Trophoblast cell (in vitro differentiated cells and primary cell): ENCODE measurements at regions not wholly inside any gene's neighbourhood (a gene's known extent, or its start where the extent isn't known, plus 50 kb on each side); places are given as distances from the start of the nearest gene placed in this dataset.

Experiments used
- DNase-seq, 2 donors: peaks; one replicate each; pipeline ENCODE4 v3.0.0-alpha.2; 2016
- H2AFZ ChIP-seq: 2 replicates; pipeline ENCODE4 v1.6.1; 2013; ENCODE audit warnings: low read length, moderate library complexity, mild to moderate bottlenecking; ENCODE audit not compliant: insufficient read depth, poor library complexity
- H2AK5ac ChIP-seq: 2 replicates; pipeline ENCODE4 v1.6.1; 2013; ENCODE audit warnings: mild to moderate bottlenecking, low read length
- H2BK120ac ChIP-seq: 2 replicates; pipeline ENCODE4 v1.6.1; 2013; ENCODE audit warnings: low read length, mild to moderate bottlenecking, moderate library complexity; ENCODE audit not compliant: insufficient read depth, poor library complexity
- H2BK12ac ChIP-seq: 2 replicates; pipeline ENCODE4 v1.6.1; 2013; ENCODE audit warnings: mild to moderate bottlenecking, low read length, moderate library complexity
- H2BK5ac ChIP-seq: 2 replicates; pipeline ENCODE4 v1.6.1; 2013; ENCODE audit warnings: low read length, low read depth, moderate library complexity, mild to moderate bottlenecking; ENCODE audit not compliant: poor library complexity
- H3K14ac ChIP-seq: 2 replicates; pipeline ENCODE4 v1.6.1; 2013; ENCODE audit warnings: mild to moderate bottlenecking, low read length
- H3K18ac ChIP-seq: 2 replicates; pipeline ENCODE4 v1.6.1; 2013; ENCODE audit warnings: mild to moderate bottlenecking, low read length
- H3K23ac ChIP-seq: 2 replicates; pipeline ENCODE4 v1.6.1; 2013; ENCODE audit warnings: low read length
- H3K27ac ChIP-seq: 2 replicates; pipeline ENCODE4 v1.5.1; 2013; ENCODE audit warnings: low read depth, mild to moderate bottlenecking, inconsistent platforms, low read length, moderate library complexity
- H3K27me3 ChIP-seq: 2 replicates; pipeline ENCODE4 v1.6.1; 2013; ENCODE audit warnings: inconsistent platforms, mild to moderate bottlenecking, low read length, moderate library complexity; ENCODE audit not compliant: insufficient read depth
- H3K36me3 ChIP-seq, 2 experiments: 1 replicate in 1 of 2; 2 replicates in 1 of 2; pipeline ENCODE4 v1.6.1; 2013; ENCODE audit warnings: low read length in 2 of 2, mild to moderate bottlenecking in 2 of 2, moderate library complexity in 1 of 2; ENCODE audit not compliant: insufficient read depth in 2 of 2, control insufficient read depth in 1 of 2
- H3K4ac ChIP-seq: 2 replicates; pipeline ENCODE4 v1.6.1; 2013; ENCODE audit warnings: low read depth, mild to moderate bottlenecking, low read length, moderate library complexity
- H3K4me1 ChIP-seq, 2 experiments: 1 replicate in 1 of 2; 2 replicates in 1 of 2; pipeline ENCODE4 v1.6.1; 2013; ENCODE audit warnings: low read length in 2 of 2, mild to moderate bottlenecking in 2 of 2, moderate library complexity in 1 of 2; ENCODE audit not compliant: insufficient read depth in 2 of 2, control insufficient read depth in 1 of 2
- H3K4me2 ChIP-seq: 2 replicates; pipeline ENCODE4 v1.6.1; 2013; ENCODE audit warnings: inconsistent platforms, mild to moderate bottlenecking, low read length, moderate library complexity
- H3K4me3 ChIP-seq: 2 replicates; pipeline ENCODE4 v1.5.1; 2013; ENCODE audit warnings: mild to moderate bottlenecking, low read depth, low read length, inconsistent platforms
- H3K79me1 ChIP-seq: one replicate; pipeline ENCODE4 v1.6.1; 2013; ENCODE audit warnings: low read length
- H3K79me2 ChIP-seq: 2 replicates; pipeline ENCODE4 v1.6.1; 2013; ENCODE audit warnings: low read length, mild to moderate bottlenecking; ENCODE audit not compliant: control insufficient read depth, insufficient read depth, poor library complexity
- H3K9ac ChIP-seq: 2 replicates; pipeline ENCODE4 v1.6.1; 2013; ENCODE audit warnings: mild to moderate bottlenecking, low read length
- H3K9me3 ChIP-seq: 2 replicates; pipeline ENCODE4 v1.6.1; 2013; ENCODE audit warnings: low read depth, mild to moderate bottlenecking, control low read depth, inconsistent platforms, low read length; ENCODE audit not compliant: insufficient read depth
- H4K12ac ChIP-seq: 2 replicates; pipeline ENCODE4 v1.6.1; 2013; ENCODE audit warnings: low read depth, mild to moderate bottlenecking, low read length, moderate library complexity
- H4K8ac ChIP-seq: 2 replicates; pipeline ENCODE4 v1.6.1; 2013; ENCODE audit warnings: low read depth, mild to moderate bottlenecking, low read length, moderate library complexity
- H4K91ac ChIP-seq: one replicate; pipeline ENCODE4 v1.6.1; 2013; ENCODE audit warnings: low read depth, mild to moderate bottlenecking, low read length, moderate library complexity
- WGBS: extraction: QIAGEN DNeasy Blood & Tissue Kit; methylation state at CpG from one replicate; pipeline ENCODE4 v1.1.7; 2013; ENCODE audit warnings: missing lambda C conversion rate; ENCODE audit not compliant: insufficient read length, insufficient coverage; ENCODE audit errors: extremely low coverage; 5-methylcytosine and 5-hydroxymethylcytosine counted together

- Histone ChIP-seq H3K4me2 (no peak overlapping the region), H3K27ac (no peak overlapping the region), H4K91ac (no peak overlapping the region), H3K14ac (no peak overlapping the region), H2AK5ac (no peak overlapping the region), H2BK120ac (no peak overlapping the region), H2BK5ac (no peak overlapping the region), H4K12ac (no peak overlapping the region), H3K4me1 (no peaks in the 10 kb centered on the region), H4K8ac (no peak overlapping the region), H3K9me3 (peaks cover 1% of the 10 kb centered on the region), H3K79me1 (no peaks in the 10 kb centered on the region), H3K27me3 (no peaks in the 10 kb centered on the region), H3K18ac (no peak overlapping the region), H2BK12ac (no peak overlapping the region), H3K79me2 (no peaks in the 10 kb centered on the region), H3K36me3 (no peaks in the 10 kb centered on the region), H3K4me3 (no peak overlapping the region), H2AFZ (no peak overlapping the region), H3K4ac (no peak overlapping the region), H3K9ac (no peak overlapping the region), H3K23ac (no peak overlapping the region)
- no CpG with 5 or more reads among the region's 3 CpGs for WGBS
- no peak for DNase-seq
Measured at GRCh38 chr21:18144339-18144738, 100.3 kb upstream of the CHODL start.

- Histone ChIP-seq H3K79me1 (no peaks in the 10 kb centered on the region), H3K18ac (no peak overlapping the region), H3K27ac (no peak overlapping the region), H2BK120ac (no peak overlapping the region), H3K23ac (no peak overlapping the region), H3K9ac (no peak overlapping the region), H2AFZ (no peak overlapping the region), H3K9me3 (peaks cover 2% of the 10 kb centered on the region), H3K79me2 (no peaks in the 10 kb centered on the region), H2BK12ac (no peak overlapping the region), H3K14ac (no peak overlapping the region), H3K27me3 (no peaks in the 10 kb centered on the region), H3K4me1 (no peaks in the 10 kb centered on the region), H3K4ac (no peak overlapping the region), H3K36me3 (no peaks in the 10 kb centered on the region), H4K91ac (no peak overlapping the region), H3K4me3 (no peak overlapping the region), H3K4me2 (no peak overlapping the region), H2BK5ac (no peak overlapping the region), H4K12ac (no peak overlapping the region), H2AK5ac (no peak overlapping the region), H4K8ac (no peak overlapping the region)
- no peak for DNase-seq
Measured at GRCh38 chr21:18142655-18143054, 102.0 kb upstream of the CHODL start.

- Histone ChIP-seq H3K14ac (no peak overlapping the region), H3K27me3 (no peaks in the 10 kb centered on the region), H3K4ac (no peak overlapping the region), H3K4me3 (no peak overlapping the region), H2BK12ac (no peak overlapping the region), H3K4me2 (no peak overlapping the region), H4K12ac (no peak overlapping the region), H4K91ac (no peak overlapping the region), H3K9ac (no peak overlapping the region), H2AFZ (no peak overlapping the region), H3K36me3 (no peaks in the 10 kb centered on the region), H3K79me2 (no peaks in the 10 kb centered on the region), H3K4me1 (no peaks in the 10 kb centered on the region), H3K9me3 (peaks cover 2% of the 10 kb centered on the region), H4K8ac (no peak overlapping the region), H2AK5ac (no peak overlapping the region), H3K27ac (no peak overlapping the region), H2BK120ac (no peak overlapping the region), H3K18ac (no peak overlapping the region), H3K79me1 (no peaks in the 10 kb centered on the region), H2BK5ac (no peak overlapping the region), H3K23ac (no peak overlapping the region)
- no CpG with 5 or more reads among the region's 3 CpGs for WGBS
- no peak for DNase-seq
Measured at GRCh38 chr21:18138507-18138906, 106.1 kb upstream of the CHODL start.

GRCh38 chr21:18129526-18129925 is 115.1 kb upstream of the CHODL start:
- DNase-seq: no peak
- Histone ChIP-seq H2AK5ac (no peak overlapping the region), H3K27me3 (no peaks in the 10 kb centered on the region), H2BK5ac (no peak overlapping the region), H3K4me1 (no peaks in the 10 kb centered on the region), H3K23ac (no peak overlapping the region), H3K4me3 (no peak overlapping the region), H4K91ac (no peak overlapping the region), H3K9me3 (no peaks in the 10 kb centered on the region), H2BK12ac (no peak overlapping the region), H3K9ac (no peak overlapping the region), H3K4ac (no peak overlapping the region), H4K12ac (no peak overlapping the region), H3K79me2 (no peaks in the 10 kb centered on the region), H2AFZ (no peak overlapping the region), H3K79me1 (no peaks in the 10 kb centered on the region), H3K14ac (no peak overlapping the region), H2BK120ac (no peak overlapping the region), H3K18ac (no peak overlapping the region), H3K36me3 (no peaks in the 10 kb centered on the region), H4K8ac (no peak overlapping the region), H3K4me2 (no peak overlapping the region), H3K27ac (no peak overlapping the region)
- WGBS: no CpG with 5 or more reads among the region's 1 CpG
